ENCODE measurements at regions not wholly inside any gene's neighbourhood (a gene's known extent, or its start where the extent isn't known, plus 50 kb on each side); places are given as distances from the start of the nearest gene placed in this dataset.
"Not testable (repeated sequence)": the region's sequence is repeated elsewhere in the genome, so short reads cannot be mapped to it uniquely, and the experiment has no call there.

GRCh38 chrX:51215266-51215665, 117.4 kb upstream of the NUDT10 start:
- no peaks in the 10 kb centered on the region for H3K4me1 Mint-ChIP-seq (ENCODE audit: low read depth)
- no peak overlapping the region for H3K27ac Mint-ChIP-seq
- no peaks in the 10 kb centered on the region for H3K36me3 Mint-ChIP-seq (ENCODE audit: low read depth)
- no peak overlapping the region for H3K4me3 Mint-ChIP-seq
- no peaks in the 10 kb centered on the region for H3K9me3 Mint-ChIP-seq
- H3K27me3 Mint-ChIP-seq, result no peaks in the 10 kb centered on the region

DNA sequence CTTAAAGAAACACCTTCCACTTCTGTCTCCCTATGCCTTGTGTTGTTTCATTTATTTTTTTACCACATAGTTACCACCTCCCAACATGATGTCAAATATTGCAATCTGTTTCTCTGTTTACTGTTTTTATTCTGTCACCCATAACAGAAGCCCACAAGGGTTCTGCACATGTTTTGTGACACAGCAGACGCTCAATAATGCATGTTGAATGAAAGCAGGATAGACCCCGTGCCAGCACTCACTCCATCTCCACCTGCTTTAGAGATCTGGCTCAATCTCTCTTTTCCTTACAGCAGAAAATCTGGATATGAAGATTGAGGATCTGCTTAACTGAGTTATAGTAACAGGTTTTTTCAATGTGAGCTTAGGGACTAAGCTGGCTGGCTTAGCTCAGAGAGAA, 116.8 kb upstream of the NUDT10 start:
- H3K27ac Mint-ChIP-seq, result no peak overlapping the region
- H3K9me3 Mint-ChIP-seq, result no peaks in the 10 kb centered on the region
- H3K4me3 Mint-ChIP-seq, result no peak overlapping the region

GRCh38 chrX:51242212-51242611, 90.4 kb upstream of the NUDT10 start:
- Mint-ChIP-seq H3K4me3 (no peak overlapping the region), H3K9me3 (peaks cover 25% of the 10 kb centered on the region), H3K36me3 (ENCODE audit: low read depth) (peaks cover 19% of the 10 kb centered on the region), H3K27ac (no peak overlapping the region), H3K27me3 (no peaks in the 10 kb centered on the region), H3K4me1 (ENCODE audit: low read depth) (no peaks in the 10 kb centered on the region)

More for the DNA sequence above, 116.8 kb upstream of the NUDT10 start:
- Mint-ChIP-seq H3K36me3 (ENCODE audit: low read depth) (peaks cover under 1% of the 10 kb centered on the region), H3K4me1 (ENCODE audit: low read depth) (no peaks in the 10 kb centered on the region), H3K27me3 (no peaks in the 10 kb centered on the region)

- Mint-ChIP-seq H3K4me1 (ENCODE audit: low read depth) (no peaks in the 10 kb centered on the region), H3K27me3 (no peaks in the 10 kb centered on the region), H3K27ac (no peak overlapping the region), H3K36me3 (ENCODE audit: low read depth) (no peaks in the 10 kb centered on the region), H3K4me3 (no peak overlapping the region), H3K9me3 (no peaks in the 10 kb centered on the region)
Observed at GRCh38 chrX:51257490-51257889, 75.1 kb upstream of the NUDT10 start.

- H3K4me1 Mint-ChIP-seq (ENCODE audit: low read depth); H3K4me3 Mint-ChIP-seq; H3K36me3 Mint-ChIP-seq (ENCODE audit: low read depth); H3K27ac Mint-ChIP-seq; H3K9me3 Mint-ChIP-seq; H3K27me3 Mint-ChIP-seq: not testable (repeated sequence)
Observed at GRCh38 chrX:51262271-51262670, 70.4 kb upstream of the NUDT10 start.

DNA sequence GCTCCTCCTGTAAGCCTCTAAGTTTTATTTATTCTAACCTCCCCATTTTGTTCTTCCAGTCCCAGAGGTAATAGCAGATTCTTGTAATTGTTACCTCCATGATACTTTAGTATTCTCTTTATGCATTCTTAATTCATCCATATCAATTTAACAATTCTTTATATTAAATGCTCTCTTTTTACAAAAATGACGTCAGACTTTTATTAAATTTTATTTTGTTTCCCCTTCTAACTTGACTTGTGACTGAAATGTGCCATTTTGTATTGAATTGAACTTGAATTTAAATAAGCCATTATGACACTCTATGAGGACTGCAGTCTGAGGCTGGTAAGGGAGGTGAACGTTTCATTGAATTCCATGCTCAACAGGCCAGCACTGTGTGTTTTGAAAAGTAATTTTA, 60.0 kb upstream of the NUDT10 start:
- peaks cover 4% of the 10 kb centered on the region for H3K36me3 Mint-ChIP-seq (ENCODE audit: low read depth)
- no peak overlapping the region for H3K4me3 Mint-ChIP-seq
- no peak overlapping the region for H3K27ac Mint-ChIP-seq
- H3K4me1 Mint-ChIP-seq (ENCODE audit: low read depth), result no peaks in the 10 kb centered on the region
- no peaks in the 10 kb centered on the region for H3K27me3 Mint-ChIP-seq
- H3K9me3 Mint-ChIP-seq, result no peaks in the 10 kb centered on the region

GRCh38 chrX:51281758-51282318, 50.8 kb upstream of the NUDT10 start:
- H3K27ac Mint-ChIP-seq, result no peak overlapping the region
- no peaks in the 10 kb centered on the region for H3K9me3 Mint-ChIP-seq

More at GRCh38 chrX:51281758-51282318, 50.8 kb upstream of the NUDT10 start:
- Mint-ChIP-seq H3K4me1 (ENCODE audit: low read depth) (no peaks in the 10 kb centered on the region), H3K4me3 (no peak overlapping the region), H3K36me3 (ENCODE audit: low read depth) (no peaks in the 10 kb centered on the region), H3K27me3 (no peaks in the 10 kb centered on the region)

All from stimulated activated naive CD8-positive, alpha-beta T cell treated with anti-CD3 and anti-CD28 coated beads, Interleukin-15, Interleukin-2, amounts not matched to agents 100 ng/mL and 50 ng/mL, for 24 hours (primary cell).